ENCODE measurements at regions not wholly inside any gene's neighbourhood (a gene's known extent, or its start where the extent isn't known, plus 50 kb on each side); places are given as distances from the start of the nearest gene placed in this dataset.

DNA sequence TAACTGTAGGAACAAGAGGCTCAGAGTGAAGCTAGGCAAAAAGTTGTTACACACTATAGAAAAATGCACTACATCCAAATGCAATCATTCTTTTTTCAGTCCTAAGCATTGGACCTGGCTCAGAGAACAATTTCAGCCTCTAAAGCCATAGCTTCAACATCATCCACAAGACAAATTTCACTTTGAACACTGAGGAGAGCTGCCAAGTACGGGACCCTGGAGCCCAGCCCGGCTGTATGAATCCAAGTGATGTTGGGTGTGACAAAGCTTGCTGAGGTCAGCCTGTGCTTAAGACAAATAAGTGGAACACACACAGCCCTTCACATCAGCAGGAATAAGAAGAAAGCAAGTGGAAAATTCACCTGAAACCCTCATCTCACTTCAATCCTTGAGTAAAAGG, 233.1 kb upstream of the PFKP start:
- intact Hi-C loops (cut with DNase I): no loop called here
- Histone ChIP-seq H3K36me3 (no peaks in the 10 kb centered on the region), H3K27ac (no peak overlapping the region), H3K9me3 (no peaks in the 10 kb centered on the region), H3K27me3 (peaks cover 0 to 18% (median 0%) of the 10 kb centered on the region in 9 donors), H3K4me3 (no peak overlapping the region), H3K4me1 (no peaks in the 10 kb centered on the region)
- ATAC-seq (no peak), DNase-seq (no peak)
- 65 to 86% (median 74%) methylated on average over 2 of the region's 2 CpGs for WGBS, 4 donors
- TF ChIP-seq POLR2A (IDR thresholded peaks at IDR 0.05): no peak
- TF ChIP-seq, protein P1, sequence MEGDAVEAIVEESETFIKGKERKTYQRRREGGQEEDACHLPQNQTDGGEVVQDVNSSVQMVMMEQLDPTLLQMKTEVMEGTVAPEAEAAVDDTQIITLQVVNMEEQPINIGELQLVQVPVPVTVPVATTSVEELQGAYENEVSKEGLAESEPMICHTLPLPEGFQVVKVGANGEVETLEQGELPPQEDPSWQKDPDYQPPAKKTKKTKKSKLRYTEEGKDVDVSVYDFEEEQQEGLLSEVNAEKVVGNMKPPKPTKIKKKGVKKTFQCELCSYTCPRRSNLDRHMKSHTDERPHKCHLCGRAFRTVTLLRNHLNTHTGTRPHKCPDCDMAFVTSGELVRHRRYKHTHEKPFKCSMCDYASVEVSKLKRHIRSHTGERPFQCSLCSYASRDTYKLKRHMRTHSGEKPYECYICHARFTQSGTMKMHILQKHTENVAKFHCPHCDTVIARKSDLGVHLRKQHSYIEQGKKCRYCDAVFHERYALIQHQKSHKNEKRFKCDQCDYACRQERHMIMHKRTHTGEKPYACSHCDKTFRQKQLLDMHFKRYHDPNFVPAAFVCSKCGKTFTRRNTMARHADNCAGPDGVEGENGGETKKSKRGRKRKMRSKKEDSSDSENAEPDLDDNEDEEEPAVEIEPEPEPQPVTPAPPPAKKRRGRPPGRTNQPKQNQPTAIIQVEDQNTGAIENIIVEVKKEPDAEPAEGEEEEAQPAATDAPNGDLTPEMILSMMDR (IDR thresholded peaks at IDR 0.05): no peak

DNA sequence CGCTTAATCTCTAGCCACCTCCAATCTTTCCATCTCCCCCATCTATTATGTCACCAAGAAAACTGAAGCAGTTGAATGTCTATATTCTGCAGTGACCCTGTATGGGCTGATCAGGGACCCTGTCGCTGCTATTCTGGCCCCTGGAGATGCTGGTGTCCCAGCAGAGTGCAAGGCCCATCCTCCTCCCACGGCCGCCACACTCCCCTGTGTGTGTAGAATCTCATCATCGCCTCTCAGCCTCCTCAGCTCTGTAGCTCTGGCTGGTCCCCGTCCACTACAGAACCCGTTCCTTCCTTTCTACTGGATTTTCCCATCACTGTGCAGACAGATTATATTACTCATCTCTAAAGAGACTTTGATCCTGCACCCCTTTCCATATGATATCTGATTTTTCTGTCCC, 235.8 kb upstream of the PFKP start:
- TF ChIP-seq, protein P1 (IDR thresholded peaks at IDR 0.05): no peak
- TF ChIP-seq POLR2A (IDR thresholded peaks at IDR 0.05): no peak
- intact Hi-C loops (cut with DNase I): no loop called here
- H3K4me3 ChIP-seq: no peak overlapping the region
- H3K4me1 ChIP-seq: no peaks in the 10 kb centered on the region
- no peak overlapping the region for H3K27ac ChIP-seq
- H3K27me3 ChIP-seq: peaks cover 0 to 14% (median 0%) of the 10 kb centered on the region in 9 donors
- ATAC-seq (no peak), DNase-seq (no peak)
- H3K9me3 ChIP-seq: no peaks in the 10 kb centered on the region
- no peaks in the 10 kb centered on the region for H3K36me3 ChIP-seq
- WGBS, 4 donors: 70 to 80% (median 72%) methylated on average over 7 of the region's 7 CpGs

DNA sequence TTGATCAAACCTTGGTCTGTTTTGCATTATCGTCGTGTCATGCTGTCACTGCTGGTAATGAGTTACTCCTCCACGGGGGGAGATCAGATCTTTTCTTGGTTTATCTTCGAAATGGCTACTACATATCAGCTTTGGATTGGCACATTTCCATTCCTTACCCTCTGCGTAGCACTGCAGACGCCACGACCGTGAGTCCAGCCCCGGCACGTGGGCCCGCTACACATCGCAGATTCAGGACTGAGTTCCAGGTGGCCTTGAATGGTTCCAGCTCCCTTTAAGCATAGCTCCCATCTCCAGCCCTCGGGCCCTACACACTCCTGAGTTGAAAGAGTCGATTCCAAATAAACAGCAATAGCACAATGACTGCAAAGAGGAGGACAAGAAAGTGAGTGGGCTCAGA, 238.6 kb upstream of the PFKP start:
- H3K27ac ChIP-seq: no peak overlapping the region
- DNase-seq (no peak), ATAC-seq (no peak)
- WGBS, 4 donors: 81 to 86% (median 83%) methylated on average over 14 of the region's 14 CpGs
- no peak overlapping the region for H3K4me3 ChIP-seq
- no peak for TF ChIP-seq POLR2A (IDR thresholded peaks at IDR 0.05)
- TF ChIP-seq, protein P1 (IDR thresholded peaks at IDR 0.05): no peak
- intact Hi-C loops (cut with DNase I): no loop called here
- no peaks in the 10 kb centered on the region for H3K9me3 ChIP-seq
- no peaks in the 10 kb centered on the region for H3K36me3 ChIP-seq
- H3K4me1 ChIP-seq: no peaks in the 10 kb centered on the region
- H3K27me3 ChIP-seq: peaks cover 0 to 14% (median 0%) of the 10 kb centered on the region in 9 donors

DNA sequence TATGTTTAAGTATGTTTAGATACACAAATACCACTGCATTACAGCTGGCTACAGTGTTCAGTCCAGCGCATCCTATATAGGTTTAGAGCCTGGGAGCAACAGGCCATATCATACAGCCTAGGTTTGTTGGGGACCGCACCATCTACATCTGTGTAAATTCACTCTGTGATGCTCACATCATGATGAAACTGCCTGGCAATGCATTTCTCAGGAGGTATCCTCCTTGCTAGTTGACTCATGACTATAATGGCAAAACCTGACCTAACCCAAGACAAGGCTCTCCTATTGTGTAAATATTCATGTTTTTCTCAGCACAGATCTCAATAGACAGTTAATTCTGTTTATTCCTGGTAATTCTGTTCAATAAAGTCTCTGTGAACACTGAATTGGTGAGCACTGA, 240.7 kb upstream of the PFKP start:
- Histone ChIP-seq H3K27me3 (peaks cover 0 to 8% (median 0%) of the 10 kb centered on the region in 9 donors), H3K36me3 (no peaks in the 10 kb centered on the region), H3K27ac (no peak overlapping the region), H3K9me3 (no peaks in the 10 kb centered on the region), H3K4me3 (no peak overlapping the region), H3K4me1 (no peaks in the 10 kb centered on the region)
- 47 to 78% (median 62%) methylated on average over 2 of the region's 2 CpGs for WGBS, 4 donors
- intact Hi-C loops (cut with DNase I): no loop called here
- no peak for TF ChIP-seq POLR2A (IDR thresholded peaks at IDR 0.05)
- TF ChIP-seq, protein P1 (IDR thresholded peaks at IDR 0.05): no peak
- ATAC-seq (no peak), DNase-seq (no peak)
